Forelimb muscle (tissue), 1 donor: ENCODE measurements at regions not wholly inside any gene's neighbourhood (a gene's known extent, or its start where the extent isn't known, plus 50 kb on each side); places are given as distances from the start of the nearest gene placed in this dataset.
"Not testable (repeated sequence)": the region's sequence is repeated elsewhere in the genome, so short reads cannot be mapped to it uniquely, and the experiment has no call there.

Experiments
- DNase-seq: peaks from one replicate; pipeline ENCODE4 v3.0.0-alpha.2; 2013; ENCODE audit warnings: low read depth

GRCh38 chr4:181051931-181052330, 1191.3 kb upstream of the TENM3 start:
- no peak for DNase-seq

DNA sequence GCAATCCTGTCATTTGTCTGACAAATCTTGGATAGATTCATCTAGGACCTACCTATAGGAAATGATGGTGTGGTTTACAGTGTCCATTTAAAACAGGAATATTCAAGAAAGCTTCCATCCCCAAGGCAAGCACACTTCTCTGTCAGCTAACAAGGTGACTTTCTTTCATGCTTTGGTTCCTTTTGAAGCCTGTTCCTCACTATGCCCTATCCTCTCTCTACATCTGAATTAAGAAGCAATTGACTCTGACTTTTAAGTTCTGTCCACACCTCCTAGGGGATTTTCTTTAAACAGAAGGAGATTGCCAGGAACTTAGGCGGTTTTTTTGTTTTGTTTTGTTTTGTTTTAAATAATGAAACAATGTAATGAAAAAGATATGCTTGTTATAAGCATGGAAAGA, 1181.4 kb upstream of the TENM3 start:
- DNase-seq: no peak

DNA sequence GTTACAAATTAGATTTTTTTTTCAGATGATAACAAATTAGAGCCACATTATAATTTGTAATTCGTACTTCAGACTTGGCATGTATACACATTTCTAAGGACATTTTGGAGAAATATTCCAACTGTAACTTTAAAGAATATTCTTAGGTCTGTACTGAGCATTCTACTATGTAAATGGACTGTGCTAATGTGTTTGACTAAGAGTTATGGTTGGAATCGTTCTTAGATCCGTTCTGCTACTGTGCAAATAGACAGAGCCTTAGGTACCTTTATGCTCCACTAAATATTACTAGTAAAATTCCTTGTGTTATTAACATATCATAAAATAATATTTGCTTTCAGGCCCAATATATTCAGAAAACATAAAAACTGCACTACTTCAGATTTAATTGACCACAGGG, 1180.0 kb upstream of the TENM3 start:
- DNase-seq: no peak

- no peak for DNase-seq
These were observed 1165.9 kb upstream of the TENM3 start for GRCh38 chr4:181077341-181077740.

- no peak for DNase-seq
These were observed 1165.0 kb upstream of the TENM3 start for GRCh38 chr4:181078196-181078595.

- no peak for DNase-seq
These were observed 1159.3 kb upstream of the TENM3 start for GRCh38 chr4:181083757-181084361.

- DNase-seq: no peak
These were observed 1157.6 kb upstream of the TENM3 start for GRCh38 chr4:181085557-181085956.

- DNase-seq: no peak
These were observed 1137.7 kb upstream of the TENM3 start for GRCh38 chr4:181105487-181105886.

- no peak for DNase-seq
These were observed 1136.8 kb upstream of the TENM3 start for GRCh38 chr4:181106398-181106797.

GRCh38 chr4:181108237-181108636, 1135.0 kb upstream of the TENM3 start:
- DNase-seq: no peak

GRCh38 chr4:181119186-181119585, 1124.0 kb upstream of the TENM3 start:
- peak; percentile 4 for DNase-seq

GRCh38 chr4:181121733-181122132, 1121.5 kb upstream of the TENM3 start:
- DNase-seq: no peak

DNA sequence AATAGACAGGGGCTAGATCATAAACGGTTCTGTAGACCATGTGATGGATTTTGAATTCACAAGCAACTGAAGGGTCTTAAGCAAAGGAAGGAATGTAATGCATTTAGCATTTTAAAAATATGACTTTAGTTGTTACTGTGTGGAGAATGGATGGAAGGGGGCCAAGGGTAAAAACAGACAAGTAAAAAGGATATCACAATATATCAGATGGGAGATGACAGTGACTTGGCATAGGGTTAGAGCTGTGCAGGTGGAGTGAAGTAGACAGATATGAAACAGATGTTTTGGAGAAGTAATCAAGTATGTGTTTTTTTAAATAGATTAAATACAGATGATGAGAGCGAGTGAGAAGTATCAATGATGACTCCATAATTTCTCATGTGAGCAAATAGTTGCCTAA, 1116.0 kb upstream of the TENM3 start:
- peak; percentile 77 for DNase-seq

DNA sequence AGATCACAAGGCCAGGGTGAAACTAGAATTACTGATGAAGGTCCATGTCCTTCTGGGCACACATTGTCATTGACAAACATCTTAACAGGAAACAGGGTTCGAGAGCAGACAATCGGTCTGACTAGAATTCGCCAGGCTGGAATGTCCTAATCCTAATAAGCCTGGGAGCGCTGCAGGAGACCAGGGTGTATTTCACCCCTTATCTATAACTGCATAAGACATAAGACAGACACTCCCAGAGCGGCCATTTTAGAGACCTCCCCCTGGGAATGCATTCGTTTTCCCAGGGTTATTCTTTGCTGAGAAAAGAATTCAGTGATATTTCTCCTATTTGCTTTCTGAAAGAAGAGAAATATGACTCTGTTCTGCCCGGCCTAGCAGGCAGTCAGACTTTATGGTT, 1112.9 kb upstream of the TENM3 start:
- DNase-seq: not testable (repeated sequence)

DNA sequence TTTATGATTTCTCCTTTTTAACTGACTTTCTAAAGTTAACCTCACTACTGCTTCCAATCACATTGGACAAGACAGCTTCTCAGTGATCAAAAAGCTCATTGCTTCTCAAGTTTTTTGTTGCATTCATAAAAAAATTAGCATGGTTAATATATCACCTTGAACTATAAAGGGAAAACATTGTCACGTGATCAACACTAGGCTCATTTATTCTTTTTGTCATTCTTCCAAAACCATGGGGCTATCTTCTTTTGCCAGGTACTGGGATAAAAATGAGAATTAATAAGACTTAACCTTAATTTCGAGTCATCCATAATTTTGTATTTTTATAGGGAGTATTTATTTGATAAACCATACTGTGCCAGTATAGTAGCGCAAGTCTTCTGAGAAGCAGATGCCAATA, 1105.9 kb upstream of the TENM3 start:
- DNase-seq: no peak

DNA sequence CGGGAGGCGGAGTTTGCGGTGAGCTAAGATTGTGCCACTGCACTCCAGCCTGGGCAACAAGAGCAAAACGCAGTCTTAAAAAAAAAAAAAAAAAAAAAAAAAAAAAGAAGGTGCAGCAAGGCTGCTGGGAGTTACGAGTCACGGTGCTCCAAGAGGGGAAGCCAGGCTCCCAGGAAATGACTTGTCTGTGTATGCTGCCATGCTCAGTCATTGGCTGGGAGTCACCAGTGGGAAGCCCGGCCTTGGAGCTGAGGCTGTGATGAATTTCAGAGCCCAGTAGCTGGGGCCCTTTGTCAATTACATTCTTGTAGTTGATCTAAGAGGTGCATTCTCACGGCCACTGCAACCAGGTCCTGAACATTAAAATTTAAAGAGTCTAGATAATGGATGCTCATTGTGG, 1105.1 kb upstream of the TENM3 start:
- DNase-seq: no peak

DNA sequence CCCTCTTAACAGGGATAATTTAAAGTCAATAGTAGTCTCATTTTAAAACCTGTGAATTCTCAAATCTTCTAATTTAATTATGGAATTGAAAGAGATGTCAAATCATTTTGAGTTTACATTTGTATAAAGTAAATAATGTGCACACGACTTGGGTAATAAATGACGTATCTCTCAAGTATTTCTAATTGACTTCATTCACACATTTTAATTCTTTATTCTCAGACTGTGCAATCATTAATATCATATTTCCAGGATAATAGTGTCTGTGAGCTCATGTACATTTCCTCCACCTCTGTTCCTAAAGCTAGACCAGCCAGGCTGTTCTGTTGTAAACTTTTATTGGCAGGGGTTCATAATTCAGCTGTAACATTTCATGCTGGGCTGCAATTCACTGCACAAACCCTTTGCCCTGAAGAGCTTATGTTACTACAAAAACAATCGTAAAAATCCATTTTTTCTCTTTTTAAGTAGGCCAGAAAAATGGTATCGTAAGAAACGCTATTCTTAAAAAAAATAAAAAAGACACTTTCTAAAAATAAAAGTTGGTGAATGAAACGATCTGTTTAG, 1103.1 kb upstream of the TENM3 start:
- DNase-seq: no peak

GRCh38 chr4:181143250-181143854, 1099.8 kb upstream of the TENM3 start:
- peak; percentile 59 for DNase-seq

DNA sequence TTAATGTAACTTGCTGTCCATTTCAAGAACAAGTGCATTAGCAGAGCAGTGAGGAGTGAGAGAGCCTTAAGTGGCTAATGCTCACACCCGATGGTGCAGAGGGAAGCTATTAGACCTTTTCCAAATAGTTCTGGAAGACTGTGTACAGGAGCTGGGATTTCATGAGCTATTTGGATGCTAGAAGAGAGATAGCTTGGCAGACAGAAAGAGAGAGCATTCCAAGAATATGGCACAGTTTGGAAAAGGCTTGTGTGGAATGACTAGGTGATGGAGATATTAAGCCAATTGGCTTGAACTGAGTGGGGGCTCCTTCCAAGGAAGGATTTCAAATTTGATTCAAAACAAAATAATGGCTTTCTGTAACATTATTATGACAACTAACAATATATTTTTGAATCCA, 1097.2 kb upstream of the TENM3 start:
- DNase-seq: no peak

GRCh38 chr4:181147416-181147951, 1095.7 kb upstream of the TENM3 start:
- no peak for DNase-seq

- DNase-seq: no peak
These were observed 1094.7 kb upstream of the TENM3 start for GRCh38 chr4:181148470-181148869.

- DNase-seq: no peak
These were observed 1093.0 kb upstream of the TENM3 start for GRCh38 chr4:181150191-181150590.

DNA sequence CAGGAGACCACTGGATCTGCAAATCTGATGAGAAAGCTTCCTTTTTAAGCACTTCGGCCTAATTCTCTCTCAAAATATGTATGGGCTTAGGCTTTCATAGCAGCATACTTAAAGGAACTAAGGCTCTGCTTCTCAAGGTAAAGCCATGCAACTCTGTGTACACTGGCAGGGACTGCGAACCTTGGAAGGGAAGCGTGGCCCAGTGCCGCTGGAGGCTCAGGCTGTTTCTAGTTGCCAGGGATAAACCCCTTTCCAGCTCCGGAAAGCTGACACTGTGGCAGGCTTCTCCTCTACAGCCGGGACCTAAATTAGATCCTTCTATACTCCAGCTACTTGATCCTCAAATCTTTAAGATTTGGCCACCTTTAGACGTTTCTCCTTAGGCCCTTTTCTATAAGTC, 1091.3 kb upstream of the TENM3 start:
- DNase-seq: no peak
